Type B pancreatic cell (in vitro differentiated cells): ENCODE measurements at regions not wholly inside any gene's neighbourhood (a gene's known extent, or its start where the extent isn't known, plus 50 kb on each side); places are given as distances from the start of the nearest gene placed in this dataset.

Source experiments
- DNase-seq: peaks from one replicate; pipeline ENCODE4 v3.0.0; 2021; ENCODE audit warnings: mixed read lengths; ENCODE audit not compliant: unreplicated experiment; ENCODE audit errors: extremely low spot score
- H3K27ac Mint-ChIP-seq: 2 replicates; pipeline ENCODE4 v1.8.0; 2021; ENCODE audit warnings: mild to moderate bottlenecking, mixed read lengths
- H3K27me3 Mint-ChIP-seq: 2 replicates; pipeline ENCODE4 v1.8.0; 2021; ENCODE audit warnings: mixed read lengths
- H3K36me3 Mint-ChIP-seq: 2 replicates; pipeline ENCODE4 v1.8.0; 2021; ENCODE audit warnings: mixed read lengths
- H3K4me1 Mint-ChIP-seq: one replicate; pipeline ENCODE4 v1.8.0; 2021; ENCODE audit warnings: mixed read lengths; ENCODE audit not compliant: unreplicated experiment
- H3K4me3 Mint-ChIP-seq: 2 replicates; pipeline ENCODE4 v1.8.0; 2021; ENCODE audit warnings: mild to moderate bottlenecking, mixed read lengths
- H3K9me3 Mint-ChIP-seq: 2 replicates; pipeline ENCODE4 v1.8.0; 2021; ENCODE audit warnings: mixed read lengths
- CTCF ChIP-seq: fragments of 200-600 bp; sonication (generic); conservative IDR thresholded peaks from 2 replicates; pipeline ENCODE4 v1.5.0; 2021; ENCODE audit warnings: antibody characterized with exemption, mild to moderate bottlenecking

- TF ChIP-seq CTCF: no peak
- Mint-ChIP-seq H3K4me3 (no peak overlapping the region), H3K27ac (no peak overlapping the region)
These were observed 539.9 kb downstream of the HS3ST4 start for GRCh38 chr16:26231647-26232046.

GRCh38 chr16:26240807-26241206 lies 549.0 kb downstream of the HS3ST4 start:
- TF ChIP-seq CTCF: no peak
- Mint-ChIP-seq H3K4me3 (no peak overlapping the region), H3K27me3 (no peaks in the 10 kb centered on the region), H3K4me1 (no peaks in the 10 kb centered on the region), H3K9me3 (peaks cover 12% of the 10 kb centered on the region), H3K36me3 (no peaks in the 10 kb centered on the region), H3K27ac (no peak overlapping the region)
- no peak for DNase-seq

More at GRCh38 chr16:26231647-26232046, 539.9 kb downstream of the HS3ST4 start:
- no peaks in the 10 kb centered on the region for H3K36me3 Mint-ChIP-seq
- DNase-seq: no peak
- no peaks in the 10 kb centered on the region for H3K9me3 Mint-ChIP-seq
- H3K27me3 Mint-ChIP-seq: no peaks in the 10 kb centered on the region
- no peaks in the 10 kb centered on the region for H3K4me1 Mint-ChIP-seq

DNA sequence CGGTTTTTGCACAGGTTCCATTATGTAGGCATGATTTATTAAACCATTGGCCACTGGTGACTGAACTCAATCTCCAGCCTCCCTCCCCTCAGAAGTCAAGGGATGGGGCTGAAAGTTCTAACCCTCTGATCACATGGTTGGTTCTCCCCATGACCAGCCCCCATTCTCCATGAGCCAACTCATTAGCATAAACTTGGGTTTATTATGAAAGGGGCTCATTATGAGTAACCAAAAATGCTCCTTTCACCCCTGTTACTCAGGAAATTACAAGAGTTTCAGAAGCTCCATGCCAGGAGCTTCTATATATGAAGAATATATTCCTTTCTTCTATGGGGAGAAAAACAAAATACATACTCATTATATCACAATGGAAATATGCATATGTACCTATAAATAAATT lies 555.3 kb downstream of the HS3ST4 start:
- Mint-ChIP-seq H3K27me3 (peaks cover 6% of the 10 kb centered on the region), H3K36me3 (no peaks in the 10 kb centered on the region), H3K4me3 (no peak overlapping the region), H3K27ac (no peak overlapping the region), H3K9me3 (peaks cover 12% of the 10 kb centered on the region), H3K4me1 (no peaks in the 10 kb centered on the region)
- no peak for DNase-seq
- no peak for TF ChIP-seq CTCF

DNA sequence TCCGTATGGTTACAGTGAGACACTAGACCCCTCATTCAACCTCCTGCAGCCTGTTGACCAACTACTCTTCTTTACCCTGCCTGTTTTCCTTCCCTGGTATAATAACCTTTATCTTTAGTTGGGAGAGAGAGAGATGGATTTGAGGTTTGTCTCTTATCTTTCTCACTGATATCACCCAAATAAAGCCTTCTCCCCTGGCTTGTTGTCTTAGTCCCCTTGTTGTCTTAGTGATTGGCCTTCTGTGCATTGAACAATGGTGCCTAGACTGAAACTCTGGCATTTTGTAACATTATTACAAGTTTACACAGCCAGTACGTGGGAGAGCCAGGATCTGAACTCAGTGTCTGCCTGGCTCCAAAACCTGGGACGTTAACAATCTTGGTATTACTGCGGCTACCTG lies 560.8 kb downstream of the HS3ST4 start:
- Mint-ChIP-seq H3K27me3 (peaks cover 6% of the 10 kb centered on the region), H3K9me3 (peaks cover 5% of the 10 kb centered on the region), H3K4me3 (no peak overlapping the region), H3K36me3 (no peaks in the 10 kb centered on the region), H3K4me1 (no peaks in the 10 kb centered on the region), H3K27ac (no peak overlapping the region)
- TF ChIP-seq CTCF: no peak
- DNase-seq: no peak

- DNase-seq: no peak
- no peaks in the 10 kb centered on the region for H3K4me1 Mint-ChIP-seq
- H3K27ac Mint-ChIP-seq: no peak overlapping the region
- no peaks in the 10 kb centered on the region for H3K36me3 Mint-ChIP-seq
- H3K4me3 Mint-ChIP-seq: no peak overlapping the region
- no peaks in the 10 kb centered on the region for H3K27me3 Mint-ChIP-seq
- peaks cover 4% of the 10 kb centered on the region for H3K9me3 Mint-ChIP-seq
- no peak for TF ChIP-seq CTCF
These were observed 569.9 kb downstream of the HS3ST4 start for GRCh38 chr16:26261621-26262020.

- Mint-ChIP-seq H3K36me3 (no peaks in the 10 kb centered on the region), H3K27ac (no peak overlapping the region), H3K27me3 (no peaks in the 10 kb centered on the region), H3K4me1 (no peaks in the 10 kb centered on the region), H3K4me3 (no peak overlapping the region), H3K9me3 (peaks cover 4% of the 10 kb centered on the region)
- TF ChIP-seq CTCF: no peak
- no peak for DNase-seq
These were observed 571.6 kb downstream of the HS3ST4 start for GRCh38 chr16:26263406-26263805.
